ENCODE measurements at regions not wholly inside any gene's neighbourhood (a gene's known extent, or its start where the extent isn't known, plus 50 kb on each side); places are given as distances from the start of the nearest gene placed in this dataset.
A peak's percentile ranks its signal among the peaks of the same experiment; 100 is the strongest.

GRCh38 chr3:94460931-94461330 lies 398.1 kb downstream of the NSUN3 start:
- TF ChIP-seq, protein P1, sequence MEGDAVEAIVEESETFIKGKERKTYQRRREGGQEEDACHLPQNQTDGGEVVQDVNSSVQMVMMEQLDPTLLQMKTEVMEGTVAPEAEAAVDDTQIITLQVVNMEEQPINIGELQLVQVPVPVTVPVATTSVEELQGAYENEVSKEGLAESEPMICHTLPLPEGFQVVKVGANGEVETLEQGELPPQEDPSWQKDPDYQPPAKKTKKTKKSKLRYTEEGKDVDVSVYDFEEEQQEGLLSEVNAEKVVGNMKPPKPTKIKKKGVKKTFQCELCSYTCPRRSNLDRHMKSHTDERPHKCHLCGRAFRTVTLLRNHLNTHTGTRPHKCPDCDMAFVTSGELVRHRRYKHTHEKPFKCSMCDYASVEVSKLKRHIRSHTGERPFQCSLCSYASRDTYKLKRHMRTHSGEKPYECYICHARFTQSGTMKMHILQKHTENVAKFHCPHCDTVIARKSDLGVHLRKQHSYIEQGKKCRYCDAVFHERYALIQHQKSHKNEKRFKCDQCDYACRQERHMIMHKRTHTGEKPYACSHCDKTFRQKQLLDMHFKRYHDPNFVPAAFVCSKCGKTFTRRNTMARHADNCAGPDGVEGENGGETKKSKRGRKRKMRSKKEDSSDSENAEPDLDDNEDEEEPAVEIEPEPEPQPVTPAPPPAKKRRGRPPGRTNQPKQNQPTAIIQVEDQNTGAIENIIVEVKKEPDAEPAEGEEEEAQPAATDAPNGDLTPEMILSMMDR (IDR thresholded peaks at IDR 0.05; ENCODE audit: control extremely low read depth, extremely low read depth), result no peak

GRCh38 chr3:94462931-94463330 lies 400.1 kb downstream of the NSUN3 start:
- no peak overlapping the region for H3K27ac ChIP-seq (ENCODE audit: low read depth in 1 of 2, low read length in 1 of 2)
- 43 to 51% methylated on average over 2 of the region's 2 CpGs for WGBS, 2 donors
- no peak overlapping the region for H3K4me3 ChIP-seq
- TF ChIP-seq, protein P1 (IDR thresholded peaks at IDR 0.05; ENCODE audit: control extremely low read depth, extremely low read depth), result no peak
- no peaks in the 10 kb centered on the region for H3K4me1 ChIP-seq (ENCODE audit: control insufficient read depth in 5 of 5, insufficient read depth in 5 of 5, low read length in 5 of 5)
- DNase-seq, result no peak
- H3K27me3 ChIP-seq (ENCODE audit: control insufficient read depth in 3 of 3, insufficient read depth in 3 of 3, low read length in 2 of 3), result no peaks in the 10 kb centered on the region
- no peak overlapping the region for H3K9ac ChIP-seq (ENCODE audit: insufficient read depth in 1 of 2, low read length in 2 of 2)
- H3K36me3 ChIP-seq (ENCODE audit: control insufficient read depth in 4 of 4, insufficient read depth in 4 of 4, low read length in 4 of 4), result no peaks in the 10 kb centered on the region
- no peaks in the 10 kb centered on the region for H3K9me3 ChIP-seq (ENCODE audit: control insufficient read depth in 4 of 4, insufficient read depth in 3 of 4, low read length in 3 of 4)
- ATAC-seq (ENCODE audit: insufficient read depth, low FRiP score), result no peak

More at GRCh38 chr3:94460931-94461330, 398.1 kb downstream of the NSUN3 start:
- Histone ChIP-seq H3K27me3 (ENCODE audit: control insufficient read depth in 3 of 3, insufficient read depth in 3 of 3, low read length in 2 of 3) (no peaks in the 10 kb centered on the region), H3K4me3 (no peak overlapping the region), H3K9me3 (ENCODE audit: control insufficient read depth in 4 of 4, insufficient read depth in 3 of 4, low read length in 3 of 4) (no peaks in the 10 kb centered on the region), H3K4me1 (ENCODE audit: control insufficient read depth in 5 of 5, insufficient read depth in 5 of 5, low read length in 5 of 5) (peaks cover 0 to 6% (median 0%) of the 10 kb centered on the region in 5 donors), H3K9ac (ENCODE audit: insufficient read depth in 1 of 2, low read length in 2 of 2) (no peak overlapping the region), H3K27ac (ENCODE audit: low read depth in 1 of 2, low read length in 1 of 2) (no peak overlapping the region), H3K36me3 (ENCODE audit: control insufficient read depth in 4 of 4, insufficient read depth in 4 of 4, low read length in 4 of 4) (no peaks in the 10 kb centered on the region)
- DNase-seq (peak in 1 of 3 donors; percentile 11), ATAC-seq (ENCODE audit: insufficient read depth, low FRiP score) (no peak)
- 73 to 84% methylated on average over 3 of the region's 3 CpGs for WGBS, 2 donors

GRCh38 chr3:94472511-94472910 lies 409.6 kb downstream of the NSUN3 start:
- ATAC-seq (ENCODE audit: insufficient read depth, low FRiP score), result no peak
- H3K9ac ChIP-seq (ENCODE audit: insufficient read depth in 1 of 2, low read length in 2 of 2), result no peak overlapping the region
- no peak overlapping the region for H3K27ac ChIP-seq (ENCODE audit: low read depth in 1 of 2, low read length in 1 of 2)
- H3K9me3 ChIP-seq (ENCODE audit: control insufficient read depth in 4 of 4, insufficient read depth in 3 of 4, low read length in 3 of 4), result peaks cover 0 to 5% (median 2%) of the 10 kb centered on the region in 4 donors
- H3K4me1 ChIP-seq (ENCODE audit: control insufficient read depth in 5 of 5, insufficient read depth in 5 of 5, low read length in 5 of 5), result no peaks in the 10 kb centered on the region
- no peaks in the 10 kb centered on the region for H3K27me3 ChIP-seq (ENCODE audit: control insufficient read depth in 3 of 3, insufficient read depth in 3 of 3, low read length in 2 of 3)
- DNase-seq, result no peak
- TF ChIP-seq, protein P1 (IDR thresholded peaks at IDR 0.05; ENCODE audit: control extremely low read depth, extremely low read depth), result no peak
- no peak overlapping the region for H3K4me3 ChIP-seq
- no peaks in the 10 kb centered on the region for H3K36me3 ChIP-seq (ENCODE audit: control insufficient read depth in 4 of 4, insufficient read depth in 4 of 4, low read length in 4 of 4)

DNA sequence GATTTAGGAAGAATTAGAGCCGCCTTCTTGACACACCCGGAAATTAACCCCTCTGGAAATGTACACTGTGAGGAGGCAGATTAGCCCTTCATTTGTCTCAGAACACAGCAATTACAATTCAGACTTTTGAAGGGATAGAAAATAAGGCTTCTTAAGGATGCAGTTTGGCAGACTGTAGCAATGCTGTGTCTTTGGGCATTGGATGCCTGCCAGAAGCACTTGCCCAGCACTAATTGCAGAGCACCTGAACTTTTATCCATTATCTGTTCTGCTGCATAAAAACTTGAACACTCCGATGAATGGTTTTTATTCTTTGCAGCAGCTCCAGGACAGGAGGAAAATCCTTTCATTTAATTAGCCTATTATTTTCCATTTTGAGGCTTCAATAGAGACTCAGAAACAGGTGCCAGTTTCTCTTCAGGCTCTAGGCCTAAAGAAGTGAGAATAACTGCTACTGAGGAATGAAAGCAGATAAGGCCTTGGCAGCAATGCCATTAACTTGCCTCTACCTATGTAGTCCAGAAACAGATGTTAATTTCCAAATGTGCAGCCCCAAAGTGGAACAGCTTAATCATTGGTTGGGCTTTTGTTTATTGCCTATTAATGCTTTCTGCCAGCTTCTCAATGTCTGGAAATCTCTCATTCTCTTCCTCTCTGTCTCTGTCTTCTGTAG lies 418.5 kb downstream of the NSUN3 start:
- no peaks in the 10 kb centered on the region for H3K9me3 ChIP-seq (ENCODE audit: control insufficient read depth in 4 of 4, insufficient read depth in 3 of 4, low read length in 3 of 4)
- no peaks in the 10 kb centered on the region for H3K4me1 ChIP-seq (ENCODE audit: control insufficient read depth in 5 of 5, insufficient read depth in 5 of 5, low read length in 5 of 5)
- no peaks in the 10 kb centered on the region for H3K27me3 ChIP-seq (ENCODE audit: control insufficient read depth in 3 of 3, insufficient read depth in 3 of 3, low read length in 2 of 3)
- H3K9ac ChIP-seq (ENCODE audit: insufficient read depth in 1 of 2, low read length in 2 of 2), result no peak overlapping the region
- no peak for DNase-seq
- ATAC-seq (ENCODE audit: insufficient read depth, low FRiP score), result no peak
- no peaks in the 10 kb centered on the region for H3K36me3 ChIP-seq (ENCODE audit: control insufficient read depth in 4 of 4, insufficient read depth in 4 of 4, low read length in 4 of 4)
- H3K27ac ChIP-seq (ENCODE audit: low read depth in 1 of 2, low read length in 1 of 2), result no peak overlapping the region
- TF ChIP-seq, protein P1 (IDR thresholded peaks at IDR 0.05; ENCODE audit: control extremely low read depth, extremely low read depth), result no peak
- H3K4me3 ChIP-seq, result no peak overlapping the region
- WGBS, 2 donors, result 88 to 90% methylated on average over 3 of the region's 3 CpGs
